ENCODE measurements at regions not wholly inside any gene's neighbourhood (a gene's known extent, or its start where the extent isn't known, plus 50 kb on each side); places are given as distances from the start of the nearest gene placed in this dataset.
A peak's percentile ranks its signal among the peaks of the same experiment; 100 is the strongest.

GRCh38 chr1:203401199-203401877, 50.4 kb upstream of the FMOD start:
- Histone ChIP-seq H3K9me3 (no peaks in the 10 kb centered on the region), H3K27ac (peak overlapping the region in 1 of 3 donors; percentile 42), H3K4me3 (replicated peaks in 1 of 3) (no peak overlapping the region), H3K27me3 (no peaks in the 10 kb centered on the region), H3K36me3 (no peaks in the 10 kb centered on the region), H3K4me1 (peaks cover 0 to 11% of the 10 kb centered on the region in 2 donors)
- WGBS, 2 donors, result 84 to 90% methylated on average over 10 of the region's 10 CpGs
- no peak for DNase-seq
- no peak for TF ChIP-seq POLR2A (IDR thresholded peaks at IDR 0.05)
- intact Hi-C loops (cut with DNase I), result no loop called here

GRCh38 chr1:203402152-203402551, 51.2 kb upstream of the FMOD start:
- intact Hi-C loops (cut with DNase I), result no loop called here
- peaks cover 0 to 13% of the 10 kb centered on the region in 2 donors for H3K4me1 ChIP-seq

GRCh38 chr1:203402629-203403337, 51.9 kb upstream of the FMOD start:
- peak overlapping the region in 2 of 3 donors; percentile 62 to 64 for H3K27ac ChIP-seq
- no peak for DNase-seq
- peaks cover 0 to 13% of the 10 kb centered on the region in 2 donors for H3K4me1 ChIP-seq
- 59 to 62% methylated on average over 6 of the region's 6 CpGs for WGBS, 2 donors
- no peak overlapping the region for H3K4me3 ChIP-seq (replicated peaks in 1 of 3)
- intact Hi-C loops (cut with DNase I), result no loop called here
- no peaks in the 10 kb centered on the region for H3K9me3 ChIP-seq
- no peaks in the 10 kb centered on the region for H3K36me3 ChIP-seq
- H3K27me3 ChIP-seq, result no peaks in the 10 kb centered on the region
- TF ChIP-seq POLR2A (IDR thresholded peaks at IDR 0.05), result no peak
- TF ChIP-seq CTCF (IDR thresholded peaks at IDR 0.05), result no peak

More at GRCh38 chr1:203402152-203402551, 51.2 kb upstream of the FMOD start:
- H3K9me3 ChIP-seq, result no peaks in the 10 kb centered on the region
- no peaks in the 10 kb centered on the region for H3K27me3 ChIP-seq
- no peak overlapping the region for H3K4me3 ChIP-seq (replicated peaks in 1 of 3)
- H3K27ac ChIP-seq, result peak overlapping the region in 2 of 3 donors; percentile 42 to 62
- TF ChIP-seq CTCF (IDR thresholded peaks at IDR 0.05), result no peak
- no peak for TF ChIP-seq POLR2A (IDR thresholded peaks at IDR 0.05)
- H3K36me3 ChIP-seq, result no peaks in the 10 kb centered on the region
- no peak for DNase-seq
- WGBS, 2 donors, result 76 to 95% methylated on average over 3 of the region's 3 CpGs

DNA sequence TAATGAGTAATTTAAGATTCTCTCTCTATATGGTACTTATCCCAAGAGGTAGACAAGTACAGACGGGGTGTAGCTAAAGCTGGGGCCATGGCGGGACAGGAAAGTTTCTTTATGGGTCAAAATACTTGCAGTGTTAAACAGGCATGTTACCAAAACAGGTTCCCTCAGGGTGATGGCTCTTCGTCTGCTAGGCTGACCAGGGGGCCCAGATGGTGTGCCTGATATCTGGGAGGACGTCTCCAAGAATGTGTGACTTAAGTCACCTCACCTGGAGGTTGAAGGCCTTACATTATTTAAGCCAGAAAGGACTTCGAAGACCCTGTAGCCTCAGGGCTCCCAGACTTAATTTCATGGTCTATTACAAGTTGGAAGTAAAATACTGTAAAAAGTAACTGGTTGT, 52.7 kb upstream of the FMOD start:
- H3K4me3 ChIP-seq (replicated peaks in 1 of 3), result no peak overlapping the region
- intact Hi-C loops (cut with DNase I), result no loop called here
- no peaks in the 10 kb centered on the region for H3K27me3 ChIP-seq
- H3K27ac ChIP-seq, result peak overlapping the region in 2 of 3 donors; percentile 48 to 64
- no peak for DNase-seq
- no peaks in the 10 kb centered on the region for H3K9me3 ChIP-seq
- peaks cover 0 to 13% of the 10 kb centered on the region in 2 donors for H3K4me1 ChIP-seq
- no peaks in the 10 kb centered on the region for H3K36me3 ChIP-seq
- TF ChIP-seq POLR2A (IDR thresholded peaks at IDR 0.05) (no peak), CTCF (IDR thresholded peaks at IDR 0.05) (no peak)
- 85 to 90% methylated on average over 5 of the region's 5 CpGs for WGBS, 2 donors

- 88 to 89% methylated on average over 3 of the region's 3 CpGs for WGBS, 2 donors
- DNase-seq, result no peak
- intact Hi-C loops (cut with DNase I), result no loop called here
- H3K4me1 ChIP-seq, result peaks cover 0 to 13% of the 10 kb centered on the region in 2 donors
- H3K9me3 ChIP-seq, result no peaks in the 10 kb centered on the region
- H3K36me3 ChIP-seq, result no peaks in the 10 kb centered on the region
- H3K4me3 ChIP-seq (replicated peaks in 1 of 3), result no peak overlapping the region
- TF ChIP-seq POLR2A (IDR thresholded peaks at IDR 0.05) (no peak), CTCF (IDR thresholded peaks at IDR 0.05) (no peak)
- H3K27ac ChIP-seq, result no peak overlapping the region
- H3K27me3 ChIP-seq, result no peaks in the 10 kb centered on the region
These were observed 53.6 kb upstream of the FMOD start for GRCh38 chr1:203404546-203404945.
